ENCODE measurements at regions not wholly inside any gene's neighbourhood (a gene's known extent, or its start where the extent isn't known, plus 50 kb on each side); places are given as distances from the start of the nearest gene placed in this dataset.

DNA sequence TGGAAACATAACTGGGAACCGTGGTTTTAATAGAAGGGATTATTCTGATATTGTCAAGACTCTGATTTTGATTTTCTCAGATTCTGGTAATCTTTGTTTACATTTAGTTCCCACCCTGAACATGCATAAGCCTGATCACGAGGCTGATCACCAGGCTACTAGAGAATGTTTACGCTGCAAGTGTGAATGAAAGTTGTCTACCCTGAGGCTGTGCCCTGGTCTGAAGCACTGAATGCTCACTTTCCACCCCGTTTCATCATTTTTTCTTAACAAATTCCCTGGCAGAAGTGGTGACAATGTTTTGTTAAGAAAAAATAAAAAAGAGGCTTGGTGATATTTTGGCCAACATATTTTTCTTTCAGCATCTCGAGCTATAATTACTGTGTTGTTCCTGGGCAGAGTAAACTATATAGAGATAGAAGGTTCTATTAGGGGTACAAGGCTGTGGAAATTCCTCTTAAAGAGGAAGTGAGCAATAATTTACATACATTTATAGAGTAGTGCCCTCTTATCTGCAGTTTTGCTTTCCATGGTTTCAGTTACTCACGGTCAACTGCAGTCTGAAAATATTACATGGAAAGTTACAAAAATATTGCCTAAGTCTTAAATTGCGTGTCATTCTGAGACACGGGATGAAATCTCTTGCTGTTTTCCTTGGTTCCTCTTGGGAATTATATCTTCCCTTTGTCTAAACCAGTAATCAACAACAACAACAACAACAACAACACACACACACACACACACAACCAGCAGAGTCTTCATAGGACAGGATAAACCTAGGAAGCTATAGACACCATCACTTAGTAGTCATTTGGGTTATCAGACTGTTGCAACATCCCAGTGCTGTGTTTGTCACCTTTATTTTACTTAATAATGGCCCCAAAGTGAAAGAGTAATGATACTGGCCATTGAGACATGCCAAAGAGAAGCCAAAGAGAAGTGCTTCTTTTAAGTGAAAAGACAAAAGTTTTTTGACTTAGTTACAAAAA lies 566.6 kb upstream of the CITED2 start:
- H3K27ac Mint-ChIP-seq (ENCODE audit: unreplicated experiment), result no peak overlapping the region
- POLR2A ChIA-PET, result no interaction called here
- CTCF ChIA-PET, result no interaction called here
- peaks cover under 1% of the 10 kb centered on the region for H3K9me3 Mint-ChIP-seq (ENCODE audit: unreplicated experiment)
- intact Hi-C loops (cut with micrococcal nuclease; ENCODE audit: unreplicated experiment), result no loop called here
- DNase-seq, result no peak
- Histone ChIP-seq H3K27me3 (replicated peaks; ENCODE audit: control insufficient read depth, insufficient read depth, low read length) (no peaks in the 10 kb centered on the region), H3K4me3 (ENCODE audit: low read depth, low read length) (no peak overlapping the region), H3K36me3 (ENCODE audit: control insufficient read depth, insufficient read depth, low read length) (no peaks in the 10 kb centered on the region), H3K4me1 (no peaks in the 10 kb centered on the region), H3K9me3 (no peaks in the 10 kb centered on the region)
- H3K27me3 Mint-ChIP-seq (ENCODE audit: insufficient read depth, unreplicated experiment), result no peaks in the 10 kb centered on the region
- BruUV-seq (replicated peaks), result no TSS peak
- TF ChIP-seq CTCF (IDR thresholded peaks at IDR 0.05; ENCODE audit: insufficient read depth in 1 of 2, low read depth in 1 of 2, low read length in 1 of 2, severe bottlenecking in 1 of 2, unreplicated experiment in 1 of 2), result no peak
- no peak overlapping the region for H3K4me3 Mint-ChIP-seq (ENCODE audit: unreplicated experiment)
- no peaks in the 10 kb centered on the region for H3K36me3 Mint-ChIP-seq (ENCODE audit: insufficient read depth, unreplicated experiment)
- H3K4me1 Mint-ChIP-seq (ENCODE audit: low read depth, unreplicated experiment), result no peaks in the 10 kb centered on the region

- Histone ChIP-seq H3K4me3 (ENCODE audit: low read depth, low read length) (no peak overlapping the region), H3K9me3 (no peaks in the 10 kb centered on the region), H3K27me3 (replicated peaks; ENCODE audit: control insufficient read depth, insufficient read depth, low read length) (no peaks in the 10 kb centered on the region), H3K36me3 (ENCODE audit: control insufficient read depth, insufficient read depth, low read length) (no peaks in the 10 kb centered on the region), H3K4me1 (no peaks in the 10 kb centered on the region)
- ChIA-PET POLR2A (no interaction called here), CTCF (no interaction called here)
- no TSS peak for BruUV-seq (replicated peaks)
- no peak overlapping the region for H3K27ac Mint-ChIP-seq (ENCODE audit: unreplicated experiment)
- TF ChIP-seq CTCF (IDR thresholded peaks at IDR 0.05; ENCODE audit: insufficient read depth in 1 of 2, low read depth in 1 of 2, low read length in 1 of 2, severe bottlenecking in 1 of 2, unreplicated experiment in 1 of 2), result no peak
- DNase-seq, result no peak
- H3K4me1 Mint-ChIP-seq (ENCODE audit: low read depth, unreplicated experiment), result no peaks in the 10 kb centered on the region
- no peaks in the 10 kb centered on the region for H3K9me3 Mint-ChIP-seq (ENCODE audit: unreplicated experiment)
- H3K27me3 Mint-ChIP-seq (ENCODE audit: insufficient read depth, unreplicated experiment), result no peaks in the 10 kb centered on the region
- H3K4me3 Mint-ChIP-seq (ENCODE audit: unreplicated experiment), result no peak overlapping the region
- H3K36me3 Mint-ChIP-seq (ENCODE audit: insufficient read depth, unreplicated experiment), result no peaks in the 10 kb centered on the region
- intact Hi-C loops (cut with micrococcal nuclease; ENCODE audit: unreplicated experiment), result no loop called here
Observed at GRCh38 chr6:139939189-139939979, 564.9 kb upstream of the CITED2 start.

DNA sequence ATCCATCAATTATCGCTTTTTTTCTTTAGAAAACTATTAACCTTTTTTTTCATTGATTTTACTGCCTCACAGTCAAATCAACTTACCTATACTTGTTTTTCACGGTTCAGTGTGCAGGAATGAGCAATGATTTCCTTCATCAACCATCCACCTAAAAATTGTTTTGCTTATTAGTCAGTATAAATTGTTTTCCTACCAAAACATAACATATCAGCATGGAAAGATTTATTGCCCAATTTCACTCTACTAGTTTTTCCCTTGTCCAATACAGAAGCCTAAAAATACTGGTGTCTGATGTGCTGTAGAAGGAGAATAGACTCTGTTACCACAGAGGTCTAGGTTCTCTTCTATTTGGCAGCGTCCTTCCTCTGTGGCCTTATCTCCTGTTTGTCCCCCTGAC lies 558.2 kb upstream of the CITED2 start:
- no peak for DNase-seq
- ChIA-PET CTCF (no interaction called here), POLR2A (no interaction called here)
- Histone ChIP-seq H3K4me1 (peaks cover 3% of the 10 kb centered on the region; the same call in 1 of the 2 replicates), H3K9me3 (no peaks in the 10 kb centered on the region), H3K27me3 (replicated peaks; ENCODE audit: control insufficient read depth, insufficient read depth, low read length) (no peaks in the 10 kb centered on the region), H3K4me3 (ENCODE audit: low read depth, low read length) (no peak overlapping the region), H3K36me3 (ENCODE audit: control insufficient read depth, insufficient read depth, low read length) (no peaks in the 10 kb centered on the region)
- intact Hi-C loops (cut with micrococcal nuclease; ENCODE audit: unreplicated experiment), result no loop called here
- no peaks in the 10 kb centered on the region for H3K4me1 Mint-ChIP-seq (ENCODE audit: low read depth, unreplicated experiment)
- H3K4me3 Mint-ChIP-seq (ENCODE audit: unreplicated experiment), result no peak overlapping the region
- BruUV-seq (replicated peaks), result no TSS peak
- no peaks in the 10 kb centered on the region for H3K36me3 Mint-ChIP-seq (ENCODE audit: insufficient read depth, unreplicated experiment)
- no peak for TF ChIP-seq CTCF (IDR thresholded peaks at IDR 0.05; ENCODE audit: insufficient read depth in 1 of 2, low read depth in 1 of 2, low read length in 1 of 2, severe bottlenecking in 1 of 2, unreplicated experiment in 1 of 2)
- H3K27me3 Mint-ChIP-seq (ENCODE audit: insufficient read depth, unreplicated experiment), result no peaks in the 10 kb centered on the region
- H3K9me3 Mint-ChIP-seq (ENCODE audit: unreplicated experiment), result no peaks in the 10 kb centered on the region
- H3K27ac Mint-ChIP-seq (ENCODE audit: unreplicated experiment), result no peak overlapping the region
